ENCODE measurements at regions not wholly inside any gene's neighbourhood (a gene's known extent, or its start where the extent isn't known, plus 50 kb on each side); places are given as distances from the start of the nearest gene placed in this dataset.
A peak's percentile ranks its signal among the peaks of the same experiment; 100 is the strongest.

GRCh38 chr4:125111323-125111722 is 203.4 kb upstream of the FAT4 start:
- H3K4me3 ChIP-seq (ENCODE audit: control insufficient read depth, low read depth, low read length), result no peak overlapping the region
- no peak for TF ChIP-seq CTCF (conservative IDR thresholded peaks at IDR 0.05; ENCODE audit: control insufficient read depth, insufficient read depth, low read depth, low read length)
- DNase-seq (ENCODE audit: low read depth), result no peak

DNA sequence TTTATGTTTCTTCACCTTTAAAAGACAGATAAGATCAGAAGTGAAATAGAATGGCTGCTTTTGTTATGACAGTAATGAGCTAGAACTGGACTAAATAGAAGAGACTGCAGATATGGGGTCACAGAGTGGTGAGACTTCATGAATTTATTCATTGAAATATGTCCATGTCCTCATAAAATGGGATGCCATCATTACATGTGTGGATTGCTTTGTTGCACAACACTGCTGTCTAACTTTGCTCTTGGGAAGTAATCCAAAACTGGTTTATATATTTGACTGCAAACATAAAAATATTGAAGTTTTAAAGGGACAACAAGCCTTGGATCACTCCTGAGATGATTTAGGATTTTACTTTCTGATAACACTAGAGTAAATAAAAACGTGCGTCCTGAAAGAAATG is 209.2 kb upstream of the FAT4 start:
- no peak overlapping the region for H3K4me3 ChIP-seq (ENCODE audit: control insufficient read depth, low read depth, low read length)
- peak; percentile 49 for DNase-seq (ENCODE audit: low read depth)
- no peak for TF ChIP-seq CTCF (conservative IDR thresholded peaks at IDR 0.05; ENCODE audit: control insufficient read depth, insufficient read depth, low read depth, low read length)

DNA sequence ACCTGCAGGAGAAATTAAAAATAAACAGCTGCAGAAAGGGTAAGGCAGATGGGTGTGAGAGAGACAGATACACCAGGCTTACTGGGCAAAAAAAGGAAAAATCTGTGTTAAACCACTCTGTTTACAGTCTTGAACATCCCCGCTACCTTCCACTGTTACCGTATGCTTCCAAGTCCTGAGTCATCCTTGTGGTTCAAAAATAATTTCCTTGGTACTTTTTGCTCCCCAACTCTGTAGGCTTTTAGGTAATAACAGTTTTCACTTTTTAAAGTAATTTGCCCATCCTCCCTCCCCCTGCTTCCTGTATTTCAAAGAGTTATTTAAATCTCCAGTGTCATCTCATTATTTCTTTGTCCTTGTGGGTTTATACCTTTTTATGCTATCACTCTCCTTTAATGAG is 210.1 kb upstream of the FAT4 start:
- TF ChIP-seq CTCF (conservative IDR thresholded peaks at IDR 0.05; ENCODE audit: control insufficient read depth, insufficient read depth, low read depth, low read length), result no peak
- H3K4me3 ChIP-seq (ENCODE audit: control insufficient read depth, low read depth, low read length), result no peak overlapping the region
- peak; percentile 55 for DNase-seq (ENCODE audit: low read depth)

- no peak for TF ChIP-seq CTCF (conservative IDR thresholded peaks at IDR 0.05; ENCODE audit: control insufficient read depth, insufficient read depth, low read depth, low read length)
- H3K4me3 ChIP-seq (ENCODE audit: control insufficient read depth, low read depth, low read length), result no peak overlapping the region
- peak; percentile 9 for DNase-seq (ENCODE audit: low read depth)
Measured at GRCh38 chr4:125101719-125102118, 213.0 kb upstream of the FAT4 start.

DNA sequence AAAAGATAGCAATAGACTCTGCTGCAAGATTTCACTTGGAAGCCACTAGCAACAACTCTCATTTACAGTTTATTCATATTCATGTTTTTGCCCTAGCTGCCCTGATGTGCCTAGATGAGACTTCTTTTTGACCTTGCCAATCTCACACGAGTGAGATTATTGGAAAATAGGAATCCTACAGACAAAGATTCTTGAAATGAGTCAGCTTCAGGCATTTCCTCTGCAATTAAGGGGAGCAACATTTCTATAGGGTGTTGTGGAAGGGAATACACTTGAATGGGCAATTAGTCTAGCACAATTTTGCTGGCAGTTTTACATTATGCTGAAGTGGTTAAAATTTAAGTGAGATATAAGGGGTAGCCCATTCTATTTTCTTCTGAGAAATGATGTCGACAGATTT is 217.0 kb upstream of the FAT4 start:
- no peak overlapping the region for H3K4me3 ChIP-seq (ENCODE audit: control insufficient read depth, low read depth, low read length)
- DNase-seq (ENCODE audit: low read depth), result no peak
- no peak for TF ChIP-seq CTCF (conservative IDR thresholded peaks at IDR 0.05; ENCODE audit: control insufficient read depth, insufficient read depth, low read depth, low read length)

GRCh38 chr4:125096662-125097061 is 218.1 kb upstream of the FAT4 start:
- DNase-seq (ENCODE audit: low read depth), result no peak
- H3K4me3 ChIP-seq (ENCODE audit: control insufficient read depth, low read depth, low read length), result no peak overlapping the region
- TF ChIP-seq CTCF (conservative IDR thresholded peaks at IDR 0.05; ENCODE audit: control insufficient read depth, insufficient read depth, low read depth, low read length), result no peak

DNA sequence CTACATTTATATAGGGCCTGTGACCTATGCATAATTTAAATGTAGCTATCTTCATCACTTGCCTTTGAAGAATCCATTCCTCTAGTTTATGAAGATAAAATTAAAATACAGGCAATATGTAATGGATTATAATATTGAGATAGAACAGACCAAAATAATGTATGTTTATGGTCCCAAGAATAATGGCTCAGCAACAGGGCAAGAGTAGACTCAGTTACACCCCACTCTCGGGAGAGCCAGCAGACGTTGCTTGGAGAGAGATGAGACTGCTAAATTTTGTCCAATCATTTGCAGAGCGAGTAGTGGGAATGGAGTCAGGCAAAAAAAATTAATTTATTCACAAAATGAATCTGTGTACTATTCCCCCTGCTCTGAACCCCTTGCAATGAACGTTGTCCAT is 223.2 kb upstream of the FAT4 start:
- H3K4me3 ChIP-seq (ENCODE audit: control insufficient read depth, low read depth, low read length), result no peak overlapping the region
- no peak for DNase-seq (ENCODE audit: low read depth)
- no peak for TF ChIP-seq CTCF (conservative IDR thresholded peaks at IDR 0.05; ENCODE audit: control insufficient read depth, insufficient read depth, low read depth, low read length)
